ENCODE measurements at regions not wholly inside any gene's neighbourhood (a gene's known extent, or its start where the extent isn't known, plus 50 kb on each side); places are given as distances from the start of the nearest gene placed in this dataset.

DNA sequence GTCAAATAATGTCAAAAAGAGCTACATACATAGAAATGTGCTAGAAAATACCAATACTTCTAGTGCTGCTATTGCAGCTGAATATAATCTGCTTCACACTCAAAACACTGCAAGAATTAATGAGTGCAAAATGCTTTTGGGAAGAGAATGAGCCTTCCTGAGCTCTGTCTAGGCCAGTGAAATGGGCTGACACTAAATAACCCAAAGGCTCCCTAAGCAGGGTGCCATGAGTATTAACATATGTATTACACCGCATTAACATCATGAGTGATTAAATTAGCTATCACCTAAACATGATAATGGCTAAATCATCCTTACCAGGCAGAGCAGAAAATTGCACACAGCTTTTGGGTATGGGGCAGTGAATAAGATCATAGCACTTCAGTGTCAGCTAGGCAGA lies 806.3 kb upstream of the NECTIN3 start:
- no peak for TF ChIP-seq POLR2A (IDR thresholded peaks at IDR 0.05; ENCODE audit: low read length)
- no peak for TF ChIP-seq GATA1 (IDR thresholded peaks at IDR 0.05; ENCODE audit: low read depth, low read length)

All from erythroblast (primary cell).